IMR-90 (cell line): ENCODE measurements at regions not wholly inside any gene's neighbourhood (a gene's known extent, or its start where the extent isn't known, plus 50 kb on each side); places are given as distances from the start of the nearest gene placed in this dataset.

Experiments
- ATAC-seq: fragments of 200-7000 bp; cut with Tn5 transposase; 2 replicates; pipeline ENCODE4 v1.9.1; 2020; ENCODE audit warnings: low read depth, mild to moderate bottlenecking, moderate library complexity
- BruUV-seq: library from RNA; stranded (reverse); fragments of 400-500 nt; replicated peaks from 2 replicates; lab custom pipeline; 2021; lab: Mats Ljungman, UMichigan
- CTCF ChIA-PET: fragments of 300-600 bp; formaldehyde crosslinking; extraction: SDS; loops from one replicate; lab custom pipeline; 2021; ENCODE audit warnings: antibody characterized with exemption; lab: Yijun Ruan, JAX
- POLR2A ChIA-PET: fragments of 300-600 bp; sonication (Branson Sonifier 250); formaldehyde crosslinking; loops from one replicate; lab custom pipeline; 2022; ENCODE audit warnings: antibody characterized with exemption; ENCODE audit not compliant: unreplicated experiment; lab: Charles Lee
- DNase-seq: peaks from one replicate; pipeline ENCODE4 v3.0.0; 2013
- H2AFZ ChIP-seq: replicated peaks from 2 replicates; pipeline ENCODE3; 2013; ENCODE audit warnings: low read length, mild to moderate bottlenecking; ENCODE audit not compliant: poor library complexity
- H2AK5ac ChIP-seq: 2 replicates; pipeline ENCODE4 v1.6.1; 2013; ENCODE audit warnings: low read depth, low read length, inconsistent platforms
- H2AK9ac ChIP-seq: replicated peaks from 2 replicates; pipeline ENCODE3; 2013; ENCODE audit warnings: mild to moderate bottlenecking, low read depth, low read length, moderate library complexity; ENCODE audit not compliant: poor library complexity
- H2BK120ac ChIP-seq: 2 replicates; pipeline ENCODE4 v1.6.1; 2013; ENCODE audit warnings: low read depth, low read length, inconsistent platforms
- H2BK15ac ChIP-seq: 3 replicates; pipeline ENCODE4 v1.6.1; 2013; ENCODE audit warnings: low read depth, low read length, inconsistent platforms
- H2BK20ac ChIP-seq: 2 replicates; pipeline ENCODE4 v1.6.1; 2013; ENCODE audit warnings: low read depth, mild to moderate bottlenecking, inconsistent platforms, low read length, moderate library complexity
- H2BK5ac ChIP-seq: 2 replicates; pipeline ENCODE4 v1.6.1; 2013; ENCODE audit warnings: mild to moderate bottlenecking, low read depth, low read length, inconsistent platforms; ENCODE audit not compliant: poor library complexity, severe bottlenecking
- H3K14ac ChIP-seq: replicated peaks from 2 replicates; pipeline ENCODE4 v1.6.1; 2013; ENCODE audit warnings: low read depth, low read length, inconsistent platforms
- H3K18ac ChIP-seq: 2 replicates; pipeline ENCODE4 v1.6.1; 2013; ENCODE audit warnings: low read depth, low read length, control low read depth
- H3K23ac ChIP-seq: 2 replicates; pipeline ENCODE4 v1.6.1; 2013; ENCODE audit warnings: low read depth, low read length, inconsistent platforms
- H3K27ac ChIP-seq: 2 replicates; pipeline ENCODE4 v1.5.1; 2013; ENCODE audit warnings: mild to moderate bottlenecking, control low read depth, low read length; ENCODE audit not compliant: insufficient read depth
- H3K27me3 ChIP-seq: 2 replicates; pipeline ENCODE4 v1.6.1; 2013; ENCODE audit warnings: low read length; ENCODE audit not compliant: control insufficient read depth, insufficient read depth
- H3K36me3 ChIP-seq: 2 replicates; pipeline ENCODE4 v1.6.1; 2013; ENCODE audit warnings: low read length, mixed read lengths; ENCODE audit not compliant: control insufficient read depth, insufficient read depth
- H3K4ac ChIP-seq: 2 replicates; pipeline ENCODE4 v1.6.1; 2013; ENCODE audit warnings: low read depth, low read length, inconsistent platforms
- H3K4me1 ChIP-seq: 2 replicates; pipeline ENCODE4 v1.6.1; 2013; ENCODE audit warnings: low read length, mixed read lengths; ENCODE audit not compliant: control insufficient read depth, insufficient read depth
- H3K4me2 ChIP-seq: 2 replicates; pipeline ENCODE4 v1.6.1; 2013; ENCODE audit warnings: low read depth, mild to moderate bottlenecking, control low read depth, low read length, moderate library complexity
- H3K4me3 ChIP-seq: 2 replicates; pipeline ENCODE4 v1.5.1; 2013; ENCODE audit warnings: low read depth, mild to moderate bottlenecking, control low read depth, low read length, moderate library complexity; ENCODE audit not compliant: insufficient read depth
- H3K56ac ChIP-seq: 2 replicates; pipeline ENCODE4 v1.6.1; 2013; ENCODE audit warnings: low read length, inconsistent platforms; ENCODE audit not compliant: insufficient read depth; ENCODE audit errors: extremely low read depth
- H3K79me1 ChIP-seq, 2 experiments: 2 replicates each; pipeline ENCODE4 v1.6.1; 2013; ENCODE audit warnings: low read length in 2 of 2, inconsistent platforms in 1 of 2, low read depth in 1 of 2
- H3K9ac ChIP-seq: 2 replicates; pipeline ENCODE4 v1.6.1; 2013; ENCODE audit warnings: low read depth, low read length, control low read depth
- H3K9me1 ChIP-seq: 2 replicates; pipeline ENCODE4 v1.6.1; 2013; ENCODE audit warnings: low read length, inconsistent platforms; ENCODE audit not compliant: insufficient read depth
- H3K9me3 ChIP-seq: 2 replicates; pipeline ENCODE4 v1.6.1; 2013; ENCODE audit warnings: low read length; ENCODE audit not compliant: control insufficient read depth, insufficient read depth
- H4K20me1 ChIP-seq: 2 replicates; pipeline ENCODE4 v1.6.1; 2013; ENCODE audit warnings: low read length, inconsistent platforms; ENCODE audit not compliant: insufficient read depth
- H4K5ac ChIP-seq: 2 replicates; pipeline ENCODE4 v1.6.1; 2013; ENCODE audit warnings: mild to moderate bottlenecking, low read depth, low read length, control low read depth
- H4K8ac ChIP-seq, 2 experiments: 2 replicates each; pipeline ENCODE4 v1.6.1; 2013; ENCODE audit warnings: low read depth in 2 of 2, low read length in 2 of 2, control low read depth in 1 of 2, inconsistent platforms in 1 of 2
- H4K91ac ChIP-seq: 2 replicates; pipeline ENCODE4 v1.6.1; 2013; ENCODE audit warnings: low read depth, low read length, inconsistent platforms; ENCODE audit not compliant: insufficient read depth
- BHLHE40 ChIP-seq: fragments of 150-350 bp; IDR thresholded peaks from 2 replicates; pipeline ENCODE4 v1.6.1; 2016; ENCODE audit warnings: mild to moderate bottlenecking, low read depth, low read length
- CEBPB ChIP-seq: IDR thresholded peaks from 2 replicates; pipeline ENCODE4 v1.6.1; 2012; ENCODE audit warnings: low read depth, low read length, improper control_type of control experiment
- CHD1 ChIP-seq: IDR thresholded peaks from 2 replicates; pipeline ENCODE4 v1.6.1; 2012; ENCODE audit warnings: low read depth, low read length, improper control_type of control experiment
- FOS ChIP-seq: fragments of 150-350 bp; IDR thresholded peaks from 2 replicates; pipeline ENCODE4 v1.6.1; 2016; ENCODE audit warnings: low read depth, low read length
- MAFK ChIP-seq: IDR thresholded peaks from 2 replicates; pipeline ENCODE4 v1.6.1; 2012; ENCODE audit warnings: low read depth, low read length, improper control_type of control experiment
- MAZ ChIP-seq: IDR thresholded peaks from 2 replicates; pipeline ENCODE4 v1.6.1; 2012; ENCODE audit warnings: low read depth, mild to moderate bottlenecking, low read length, improper control_type of control experiment, moderate library complexity, borderline replicate concordance
- MXI1 ChIP-seq: IDR thresholded peaks from 2 replicates; pipeline ENCODE4 v1.6.1; 2012; ENCODE audit warnings: low read depth, mild to moderate bottlenecking, low read length, moderate library complexity, borderline replicate concordance
- NFE2L2 ChIP-seq: fragments of 150-350 bp; IDR thresholded peaks from 2 replicates; pipeline ENCODE4 v1.6.1; 2016; ENCODE audit warnings: low read depth, mild to moderate bottlenecking, low read length
- POLR2A ChIP-seq: IDR thresholded peaks from 2 replicates; pipeline ENCODE4 v1.6.1; 2012; ENCODE audit warnings: mild to moderate bottlenecking, low read depth, low read length
- RAD21 ChIP-seq: IDR thresholded peaks from 2 replicates; pipeline ENCODE4 v1.6.1; 2012; ENCODE audit warnings: low read length, improper control_type of control experiment
- RCOR1 ChIP-seq: IDR thresholded peaks from 2 replicates; pipeline ENCODE4 v1.6.1; 2012; ENCODE audit warnings: mild to moderate bottlenecking, low read length, improper control_type of control experiment; ENCODE audit not compliant: insufficient replicate concordance
- SMC3 ChIP-seq: fragments of 150-350 bp; IDR thresholded peaks from 2 replicates; pipeline ENCODE4 v1.6.1; 2016; ENCODE audit warnings: low read depth, mild to moderate bottlenecking, antibody characterized with exemption, low read length, moderate library complexity
- WGBS, 2 experiments: methylation state at CpG; one replicate each; pipeline versions ENCODE4 v1.1.5 to v1.1.7; 2013; ENCODE audit warnings: missing lambda C conversion rate in 2 of 2; ENCODE audit not compliant: insufficient read length in 1 of 2; ENCODE audit errors: extremely low coverage in 2 of 2; 5-methylcytosine and 5-hydroxymethylcytosine counted together
- dilution Hi-C: fragments of 300-500 bp; cut with HindIII; formaldehyde crosslinking; loops from one replicate; pipeline ENCODE4 v1.14.3; 2018; ENCODE audit warnings: low sequenced_read_pairs; ENCODE audit not compliant: unreplicated experiment
- in situ Hi-C: fragments of 300-500 bp; cut with MboI; formaldehyde crosslinking; loops from 3 replicates; pipeline ENCODE4 v1.14.3; 2019; ENCODE audit warnings: low sequenced_read_pairs, inconsistent platforms, mixed read lengths
- intact Hi-C: fragments of 100-400 bp; cut with micrococcal nuclease; formaldehyde crosslinking; loops from 2 replicates; pipeline ENCODE4 v1.10.0; 2022
- TF ChIP-seq, protein P1 (sequence below): fragments of 150-350 bp; IDR thresholded peaks from 2 replicates; pipeline ENCODE4 v1.6.1; 2017; ENCODE audit warnings: mild to moderate bottlenecking, antibody characterized with exemption, low read length, low read depth

DNA sequence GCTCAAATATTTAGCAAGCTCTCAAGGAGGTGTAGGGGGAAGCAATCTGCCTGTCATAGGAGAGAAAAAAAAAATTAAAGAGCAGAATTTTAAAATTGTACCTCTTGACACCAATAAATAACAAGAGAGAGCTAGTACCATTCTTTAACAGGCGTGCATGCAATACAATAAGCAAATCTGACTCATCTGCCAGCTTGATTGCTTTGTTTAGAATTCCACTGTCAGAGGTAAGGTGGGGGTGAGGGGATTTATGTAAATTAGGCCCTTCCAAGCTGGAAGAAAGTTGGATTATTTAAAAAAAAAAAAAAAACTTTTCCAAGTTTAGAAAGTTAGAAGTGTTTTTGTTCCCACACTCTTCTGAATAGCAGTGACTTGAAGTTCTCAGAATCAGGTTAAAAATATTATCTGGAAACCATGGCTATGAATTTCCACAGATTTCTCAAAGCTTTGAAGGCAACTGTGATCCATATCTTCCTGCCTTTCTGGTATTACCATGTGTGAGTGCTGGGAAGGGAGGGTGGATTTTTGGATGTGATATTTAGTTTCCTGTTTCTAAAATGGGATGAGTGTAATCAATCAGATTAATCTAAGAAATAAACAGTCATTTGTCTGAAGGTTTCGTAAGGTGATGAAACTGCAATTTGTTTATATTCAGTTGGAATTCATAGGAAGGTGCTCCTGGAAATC, 477.5 kb downstream of the TLE4 start:
- no peak overlapping the region for H4K91ac ChIP-seq
- H4K8ac ChIP-seq: no peak overlapping the region
- no peak overlapping the region for H2BK15ac ChIP-seq
- no peaks in the 10 kb centered on the region for H4K20me1 ChIP-seq
- no peak overlapping the region for H3K18ac ChIP-seq
- ChIA-PET CTCF (interaction anchor here (1.6 kb wide), 1 partner anchor 253 kb away, joined by 3 read pairs; no protein-coding TSS in a partner anchor), POLR2A (no interaction called here)
- no peaks in the 10 kb centered on the region for H3K79me1 ChIP-seq
- no peak overlapping the region for H2BK20ac ChIP-seq
- no peaks in the 10 kb centered on the region for H3K36me3 ChIP-seq
- TF ChIP-seq POLR2A (no peak), CHD1 (no peak), RAD21 (no peak), RCOR1 (no peak), MAZ (no peak), MXI1 (no peak), BHLHE40 (no peak), CEBPB (no peak), MAFK (no peak), FOS (no peak), SMC3 (no peak), NFE2L2 (no peak)
- TF ChIP-seq, protein P1, sequence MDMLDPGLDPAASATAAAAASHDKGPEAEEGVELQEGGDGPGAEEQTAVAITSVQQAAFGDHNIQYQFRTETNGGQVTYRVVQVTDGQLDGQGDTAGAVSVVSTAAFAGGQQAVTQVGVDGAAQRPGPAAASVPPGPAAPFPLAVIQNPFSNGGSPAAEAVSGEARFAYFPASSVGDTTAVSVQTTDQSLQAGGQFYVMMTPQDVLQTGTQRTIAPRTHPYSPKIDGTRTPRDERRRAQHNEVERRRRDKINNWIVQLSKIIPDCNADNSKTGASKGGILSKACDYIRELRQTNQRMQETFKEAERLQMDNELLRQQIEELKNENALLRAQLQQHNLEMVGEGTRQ: no peak
- no peak overlapping the region for H2BK5ac ChIP-seq
- H3K23ac ChIP-seq: no peak overlapping the region
- DNase-seq (peak; percentile 7), ATAC-seq (no peak)
- no TSS peak for BruUV-seq
- no peak overlapping the region for H3K27ac ChIP-seq
- dilution Hi-C loops: no loop called here
- H3K27me3 ChIP-seq: no peaks in the 10 kb centered on the region
- peaks cover 4% of the 10 kb centered on the region; the same call in 1 of the 2 replicates for H3K9me3 ChIP-seq
- intact Hi-C loops: no loop called here
- H2AK9ac ChIP-seq: no peak overlapping the region
- H3K9ac ChIP-seq: no peak overlapping the region
- H3K4me1 ChIP-seq: no peaks in the 10 kb centered on the region
- no peaks in the 10 kb centered on the region for H3K9me1 ChIP-seq
- in situ Hi-C loops: no loop called here
- no peak overlapping the region for H3K4me3 ChIP-seq
- no peak overlapping the region for H2BK120ac ChIP-seq
- H2AK5ac ChIP-seq: no peak overlapping the region
- no peak overlapping the region for H4K5ac ChIP-seq
- no peak overlapping the region for H3K56ac ChIP-seq
- H3K4me2 ChIP-seq: no peak overlapping the region
- H3K14ac ChIP-seq: no peak overlapping the region
- H3K4ac ChIP-seq: no peak overlapping the region
- no CpG with 5 or more reads among the region's 2 CpGs for WGBS, 2 experiments
- H2AFZ ChIP-seq: no peak overlapping the region
